HG02938 (cell line): ENCODE measurements at regions not wholly inside any gene's neighbourhood (a gene's known extent, or its start where the extent isn't known, plus 50 kb on each side); places are given as distances from the start of the nearest gene placed in this dataset.

Experiments
- ATAC-seq: cut with Tn5 transposase; IDR thresholded peaks from one replicate; pipeline ENCODE4 v1.9.1; 2021; ENCODE audit warnings: mild to moderate bottlenecking, moderate library complexity; ENCODE audit not compliant: unreplicated experiment

- ATAC-seq: no peak
Observed at GRCh38 chr10:59125666-59126065, 50.8 kb upstream of the PHYHIPL start.

- ATAC-seq: no peak
Observed at GRCh38 chr10:59126261-59126660, 50.2 kb upstream of the PHYHIPL start.
